Hepatocyte (in vitro differentiated cells): ENCODE measurements at regions not wholly inside any gene's neighbourhood (a gene's known extent, or its start where the extent isn't known, plus 50 kb on each side); places are given as distances from the start of the nearest gene placed in this dataset.
A peak's percentile ranks its signal among the peaks of the same experiment; 100 is the strongest.

ENCODE experiments used
- DNase-seq: peaks from one replicate; pipeline ENCODE4 v3.0.0-alpha.2; 2016; ENCODE audit warnings: low spot score
- H2AFZ ChIP-seq: fragments of 200-600 bp; sonication (generic); 2 replicates; pipeline ENCODE4 v1.6.0; 2016; ENCODE audit warnings: antibody characterized with exemption, mild to moderate bottlenecking
- H3K27ac ChIP-seq: fragments of 200-600 bp; sonication (generic); 2 replicates; pipeline ENCODE4 v1.5.1; 2016; ENCODE audit warnings: mild to moderate bottlenecking
- H3K27me3 ChIP-seq: fragments of 200-600 bp; sonication (generic); 2 replicates; pipeline ENCODE4 v1.6.1; 2016
- H3K36me3 ChIP-seq: fragments of 200-600 bp; sonication (generic); replicated peaks from 2 replicates; pipeline ENCODE4 v1.5.1; 2016; ENCODE audit warnings: low read depth; ENCODE audit not compliant: insufficient read depth
- H3K4me1 ChIP-seq: fragments of 200-600 bp; sonication (generic); 2 replicates; pipeline ENCODE4 v1.5.1; 2016; ENCODE audit warnings: mild to moderate bottlenecking, moderate library complexity; ENCODE audit not compliant: insufficient read depth
- H3K4me2 ChIP-seq: fragments of 200-600 bp; sonication (generic); 2 replicates; pipeline ENCODE4 v1.6.0; 2016
- H3K4me3 ChIP-seq: fragments of 200-600 bp; sonication (generic); 2 replicates; pipeline ENCODE4 v1.5.1; 2016; ENCODE audit warnings: mild to moderate bottlenecking
- H3K79me2 ChIP-seq: fragments of 200-600 bp; sonication (generic); 2 replicates; pipeline ENCODE4 v1.6.0; 2017; ENCODE audit warnings: mild to moderate bottlenecking
- H3K9me2 ChIP-seq: fragments of 200-600 bp; sonication (generic); replicated peaks from 2 replicates; pipeline ENCODE4 v1.6.0; 2017; ENCODE audit warnings: mild to moderate bottlenecking; ENCODE audit not compliant: insufficient read depth
- H3K9me3 ChIP-seq: fragments of 200-600 bp; sonication (generic); 2 replicates; pipeline ENCODE4 v1.5.1; 2016; ENCODE audit warnings: low read depth, mild to moderate bottlenecking
- H4K20me1 ChIP-seq: fragments of 200-600 bp; sonication (generic); 2 replicates; pipeline ENCODE4 v1.6.0; 2016; ENCODE audit warnings: mild to moderate bottlenecking; ENCODE audit not compliant: insufficient read depth, poor library complexity, severe bottlenecking
- EZH2 ChIP-seq: fragments of 200-600 bp; sonication (generic); IDR thresholded peaks from 2 replicates; pipeline ENCODE4 v1.6.1; 2016; ENCODE audit warnings: antibody characterized with exemption, mild to moderate bottlenecking, borderline replicate concordance
- EZH2phosphoT487 ChIP-seq: fragments of 200-600 bp; sonication (generic); IDR thresholded peaks from one replicate; pipeline ENCODE4 v1.6.1; 2018; ENCODE audit warnings: antibody characterized with exemption, mild to moderate bottlenecking, low read depth, moderate library complexity; ENCODE audit not compliant: unreplicated experiment, severe bottlenecking
- WGBS: methylation state at CpG from one replicate; pipeline ENCODE4 v1.1.6; 2016; ENCODE audit warnings: low lambda C conversion rate; ENCODE audit errors: missing lambda C conversion rate; 5-methylcytosine and 5-hydroxymethylcytosine counted together
- TF ChIP-seq, protein P1 (sequence below): fragments of 200-600 bp; sonication (generic); IDR thresholded peaks from 2 replicates; pipeline ENCODE4 v1.5.1; 2016; ENCODE audit warnings: antibody characterized with exemption, mild to moderate bottlenecking; ENCODE audit not compliant: poor library complexity

DNA sequence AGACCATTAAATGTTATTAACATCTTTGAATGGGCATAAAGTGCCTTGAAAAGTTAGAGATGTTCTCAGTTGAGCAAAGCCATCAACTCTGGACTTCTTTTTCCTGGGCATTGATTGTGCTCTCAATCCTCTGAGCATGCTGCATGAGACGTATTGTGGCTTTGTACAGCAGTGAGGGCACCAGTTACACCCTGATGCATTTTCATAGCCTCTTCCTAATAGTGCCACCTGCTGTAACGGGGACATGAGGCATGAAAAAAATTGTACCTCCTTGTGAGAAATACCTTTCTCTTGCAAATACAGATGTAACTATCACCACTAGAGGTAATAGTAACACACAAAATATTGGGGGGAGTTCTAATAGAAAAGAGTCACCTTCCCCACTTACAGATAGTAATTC lies 697.5 kb downstream of the TMEM182 start:
- Histone ChIP-seq H3K27ac (no peak overlapping the region), H3K27me3 (no peaks in the 10 kb centered on the region), H3K9me3 (no peaks in the 10 kb centered on the region), H3K9me2 (no peaks in the 10 kb centered on the region), H3K4me2 (no peak overlapping the region), H3K4me3 (no peak overlapping the region), H3K79me2 (no peaks in the 10 kb centered on the region), H3K36me3 (no peaks in the 10 kb centered on the region), H2AFZ (no peak overlapping the region), H3K4me1 (no peaks in the 10 kb centered on the region), H4K20me1 (no peaks in the 10 kb centered on the region)
- DNase-seq = no peak
- TF ChIP-seq EZH2phosphoT487 (no peak), EZH2 (no peak)
- TF ChIP-seq, protein P1, sequence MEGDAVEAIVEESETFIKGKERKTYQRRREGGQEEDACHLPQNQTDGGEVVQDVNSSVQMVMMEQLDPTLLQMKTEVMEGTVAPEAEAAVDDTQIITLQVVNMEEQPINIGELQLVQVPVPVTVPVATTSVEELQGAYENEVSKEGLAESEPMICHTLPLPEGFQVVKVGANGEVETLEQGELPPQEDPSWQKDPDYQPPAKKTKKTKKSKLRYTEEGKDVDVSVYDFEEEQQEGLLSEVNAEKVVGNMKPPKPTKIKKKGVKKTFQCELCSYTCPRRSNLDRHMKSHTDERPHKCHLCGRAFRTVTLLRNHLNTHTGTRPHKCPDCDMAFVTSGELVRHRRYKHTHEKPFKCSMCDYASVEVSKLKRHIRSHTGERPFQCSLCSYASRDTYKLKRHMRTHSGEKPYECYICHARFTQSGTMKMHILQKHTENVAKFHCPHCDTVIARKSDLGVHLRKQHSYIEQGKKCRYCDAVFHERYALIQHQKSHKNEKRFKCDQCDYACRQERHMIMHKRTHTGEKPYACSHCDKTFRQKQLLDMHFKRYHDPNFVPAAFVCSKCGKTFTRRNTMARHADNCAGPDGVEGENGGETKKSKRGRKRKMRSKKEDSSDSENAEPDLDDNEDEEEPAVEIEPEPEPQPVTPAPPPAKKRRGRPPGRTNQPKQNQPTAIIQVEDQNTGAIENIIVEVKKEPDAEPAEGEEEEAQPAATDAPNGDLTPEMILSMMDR = peak; percentile 25
- WGBS = 38% methylated on average over 2 of the region's 2 CpGs

DNA sequence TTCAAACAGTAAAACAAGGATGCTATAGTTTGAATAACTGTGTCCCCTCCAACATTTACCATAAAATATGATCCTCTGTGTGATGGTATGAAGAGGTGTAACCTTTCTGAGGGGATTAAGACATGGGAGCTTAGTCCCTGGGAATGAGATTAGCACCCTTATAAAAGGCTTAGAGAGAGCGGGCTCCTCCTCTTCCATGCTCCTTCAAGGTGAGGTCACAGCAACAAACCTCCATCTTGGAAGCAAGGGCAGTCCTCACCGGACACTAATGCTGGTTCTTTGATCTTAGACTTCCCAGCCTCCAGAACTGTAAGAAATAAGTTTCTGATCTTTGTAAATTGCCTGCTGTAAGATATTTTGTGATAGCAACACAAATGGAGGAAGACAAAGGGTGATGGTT lies 700.3 kb downstream of the TMEM182 start:
- TF ChIP-seq, protein P1 = no peak
- no peak for TF ChIP-seq EZH2
- TF ChIP-seq EZH2phosphoT487 = no peak
- Histone ChIP-seq H3K27me3 (no peaks in the 10 kb centered on the region), H2AFZ (no peak overlapping the region), H3K79me2 (no peaks in the 10 kb centered on the region), H3K9me2 (no peaks in the 10 kb centered on the region), H3K36me3 (no peaks in the 10 kb centered on the region), H3K27ac (no peak overlapping the region), H3K4me2 (no peak overlapping the region), H3K4me3 (no peak overlapping the region), H4K20me1 (no peaks in the 10 kb centered on the region), H3K4me1 (no peaks in the 10 kb centered on the region), H3K9me3 (no peaks in the 10 kb centered on the region)
- WGBS = 68% methylated on average over 2 of the region's 2 CpGs
- DNase-seq = no peak

DNA sequence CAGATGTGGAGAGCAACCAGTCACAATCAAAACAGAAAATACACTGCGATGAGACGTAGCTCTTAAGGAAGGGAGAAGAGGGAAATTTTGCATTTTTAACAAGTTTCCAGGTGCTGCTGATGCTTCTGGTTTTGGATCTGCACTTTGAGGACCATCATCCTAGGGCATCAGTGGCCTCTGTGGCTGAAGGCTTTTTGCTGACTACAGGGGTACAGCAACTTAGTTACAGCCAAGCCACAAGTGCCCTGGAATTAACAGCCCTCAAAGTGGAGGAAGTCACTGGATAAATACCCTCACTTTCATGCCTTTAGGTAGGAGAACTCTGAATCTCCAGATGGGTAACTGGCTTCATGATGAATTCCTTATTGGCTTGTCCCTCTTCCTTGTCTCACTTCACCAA lies 700.9 kb downstream of the TMEM182 start:
- H4K20me1 ChIP-seq = no peaks in the 10 kb centered on the region
- TF ChIP-seq, protein P1 = no peak
- TF ChIP-seq EZH2 (no peak), EZH2phosphoT487 (no peak)
- no peak overlapping the region for H2AFZ ChIP-seq
- no peaks in the 10 kb centered on the region for H3K9me2 ChIP-seq
- no peak overlapping the region for H3K4me2 ChIP-seq
- H3K27ac ChIP-seq = no peak overlapping the region
- H3K9me3 ChIP-seq = no peaks in the 10 kb centered on the region
- no peaks in the 10 kb centered on the region for H3K79me2 ChIP-seq
- H3K4me3 ChIP-seq = no peak overlapping the region
- H3K36me3 ChIP-seq = no peaks in the 10 kb centered on the region
- no peaks in the 10 kb centered on the region for H3K4me1 ChIP-seq
- H3K27me3 ChIP-seq = no peaks in the 10 kb centered on the region
- WGBS = 93% methylated on average over 2 of the region's 2 CpGs
- DNase-seq = no peak

- WGBS = 78% methylated on average over 7 of the region's 7 CpGs
- Histone ChIP-seq H2AFZ (no peak overlapping the region), H3K9me3 (no peaks in the 10 kb centered on the region), H3K27me3 (no peaks in the 10 kb centered on the region), H3K4me1 (no peaks in the 10 kb centered on the region), H3K4me2 (no peak overlapping the region), H3K36me3 (no peaks in the 10 kb centered on the region), H3K79me2 (no peaks in the 10 kb centered on the region), H3K4me3 (no peak overlapping the region), H4K20me1 (no peaks in the 10 kb centered on the region), H3K9me2 (no peaks in the 10 kb centered on the region), H3K27ac (no peak overlapping the region)
- TF ChIP-seq, protein P1 = no peak
- TF ChIP-seq EZH2phosphoT487 (no peak), EZH2 (no peak)
- no peak for DNase-seq
Observed at GRCh38 chr2:103464831-103465230, 703.0 kb downstream of the TMEM182 start.
